ENCODE measurements at regions not wholly inside any gene's neighbourhood (a gene's known extent, or its start where the extent isn't known, plus 50 kb on each side); places are given as distances from the start of the nearest gene placed in this dataset.

GRCh38 chr21:24861471-24861870, 745.8 kb downstream of the MRPL39 start:
- no peak for TF ChIP-seq CTCF (IDR thresholded peaks at IDR 0.05)
- TF ChIP-seq POLR2A (IDR thresholded peaks at IDR 0.05), result no peak

All from lower leg skin (tissue), 3 donors.